Glutamatergic neuron (in vitro differentiated cells): ENCODE measurements at regions not wholly inside any gene's neighbourhood (a gene's known extent, or its start where the extent isn't known, plus 50 kb on each side); places are given as distances from the start of the nearest gene placed in this dataset.

Source experiments
- DNase-seq: peaks from one replicate; pipeline ENCODE4 v3.0.0; 2022
- H3K27ac Mint-ChIP-seq: one replicate; pipeline ENCODE4 v1.8.0; 2020; ENCODE audit warnings: mild to moderate bottlenecking, mixed read lengths, inconsistent platforms; ENCODE audit not compliant: unreplicated experiment
- H3K27me3 Mint-ChIP-seq: one replicate; pipeline ENCODE4 v1.8.0; 2020; ENCODE audit warnings: mild to moderate bottlenecking, moderate library complexity, mixed read lengths, inconsistent platforms; ENCODE audit not compliant: unreplicated experiment
- H3K36me3 Mint-ChIP-seq: one replicate; pipeline ENCODE4 v1.8.0; 2020; ENCODE audit warnings: mild to moderate bottlenecking, mixed read lengths, inconsistent platforms; ENCODE audit not compliant: unreplicated experiment
- H3K4me1 Mint-ChIP-seq: one replicate; pipeline ENCODE4 v1.8.0; 2020; ENCODE audit warnings: mild to moderate bottlenecking, low read depth, mixed read lengths, inconsistent platforms; ENCODE audit not compliant: unreplicated experiment
- H3K4me3 Mint-ChIP-seq: one replicate; pipeline ENCODE4 v1.8.0; 2020; ENCODE audit warnings: mild to moderate bottlenecking, mixed read lengths, inconsistent platforms; ENCODE audit not compliant: unreplicated experiment
- H3K9me3 Mint-ChIP-seq: one replicate; pipeline ENCODE4 v1.8.0; 2020; ENCODE audit warnings: mild to moderate bottlenecking, moderate library complexity, mixed read lengths, inconsistent platforms; ENCODE audit not compliant: unreplicated experiment
- TF ChIP-seq, protein P1 (sequence below): fragments of 200-600 bp; sonication (generic); IDR thresholded peaks from one replicate; pipeline ENCODE4 v1.5.0; 2021; ENCODE audit not compliant: partially characterized antibody, unreplicated experiment

DNA sequence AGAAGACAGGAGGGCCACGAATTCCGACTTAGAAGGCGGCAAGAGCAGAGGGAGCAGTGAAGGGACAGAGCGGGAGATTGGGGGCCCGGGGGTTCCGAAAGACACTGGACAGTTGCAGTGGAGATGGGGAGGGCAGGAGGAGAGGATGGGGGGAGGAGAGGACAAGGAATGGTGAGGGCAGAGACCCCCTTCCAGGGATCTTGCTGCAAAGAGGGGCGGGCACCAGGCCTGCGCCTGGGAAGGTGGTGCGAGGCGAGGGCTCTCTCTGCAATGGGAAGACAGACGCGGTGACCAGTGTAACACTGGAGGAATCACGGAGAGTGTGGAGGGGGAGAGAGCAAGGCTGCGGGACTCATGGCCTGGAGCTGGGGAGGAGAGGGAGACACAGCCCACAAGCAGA lies 185.2 kb downstream of the RBFOX3 start:
- H3K9me3 Mint-ChIP-seq: peaks cover 27% of the 10 kb centered on the region
- no peak for DNase-seq
- peaks cover 12% of the 10 kb centered on the region for H3K4me1 Mint-ChIP-seq
- no peaks in the 10 kb centered on the region for H3K36me3 Mint-ChIP-seq
- TF ChIP-seq, protein P1, sequence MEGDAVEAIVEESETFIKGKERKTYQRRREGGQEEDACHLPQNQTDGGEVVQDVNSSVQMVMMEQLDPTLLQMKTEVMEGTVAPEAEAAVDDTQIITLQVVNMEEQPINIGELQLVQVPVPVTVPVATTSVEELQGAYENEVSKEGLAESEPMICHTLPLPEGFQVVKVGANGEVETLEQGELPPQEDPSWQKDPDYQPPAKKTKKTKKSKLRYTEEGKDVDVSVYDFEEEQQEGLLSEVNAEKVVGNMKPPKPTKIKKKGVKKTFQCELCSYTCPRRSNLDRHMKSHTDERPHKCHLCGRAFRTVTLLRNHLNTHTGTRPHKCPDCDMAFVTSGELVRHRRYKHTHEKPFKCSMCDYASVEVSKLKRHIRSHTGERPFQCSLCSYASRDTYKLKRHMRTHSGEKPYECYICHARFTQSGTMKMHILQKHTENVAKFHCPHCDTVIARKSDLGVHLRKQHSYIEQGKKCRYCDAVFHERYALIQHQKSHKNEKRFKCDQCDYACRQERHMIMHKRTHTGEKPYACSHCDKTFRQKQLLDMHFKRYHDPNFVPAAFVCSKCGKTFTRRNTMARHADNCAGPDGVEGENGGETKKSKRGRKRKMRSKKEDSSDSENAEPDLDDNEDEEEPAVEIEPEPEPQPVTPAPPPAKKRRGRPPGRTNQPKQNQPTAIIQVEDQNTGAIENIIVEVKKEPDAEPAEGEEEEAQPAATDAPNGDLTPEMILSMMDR: no peak
- no peak overlapping the region for H3K27ac Mint-ChIP-seq
- H3K4me3 Mint-ChIP-seq: no peak overlapping the region
- peaks cover 17% of the 10 kb centered on the region for H3K27me3 Mint-ChIP-seq

- H3K27me3 Mint-ChIP-seq: peaks cover 13% of the 10 kb centered on the region
- H3K4me3 Mint-ChIP-seq: peak overlapping the region; percentile 43
- H3K9me3 Mint-ChIP-seq: peaks cover 26% of the 10 kb centered on the region
- H3K27ac Mint-ChIP-seq: peak overlapping the region; percentile 60
- TF ChIP-seq, protein P1: no peak
- peaks cover 19% of the 10 kb centered on the region for H3K4me1 Mint-ChIP-seq
- DNase-seq: no peak
- H3K36me3 Mint-ChIP-seq: no peaks in the 10 kb centered on the region
Observed at GRCh38 chr17:79424471-79425185, 186.2 kb downstream of the RBFOX3 start.

- Mint-ChIP-seq H3K4me1 (peaks cover 23% of the 10 kb centered on the region), H3K4me3 (no peak overlapping the region), H3K27ac (no peak overlapping the region), H3K27me3 (peaks cover 10% of the 10 kb centered on the region), H3K36me3 (no peaks in the 10 kb centered on the region), H3K9me3 (peaks cover 26% of the 10 kb centered on the region)
- DNase-seq: no peak
- TF ChIP-seq, protein P1: no peak
Observed at GRCh38 chr17:79423811-79424465, 186.9 kb downstream of the RBFOX3 start.

DNA sequence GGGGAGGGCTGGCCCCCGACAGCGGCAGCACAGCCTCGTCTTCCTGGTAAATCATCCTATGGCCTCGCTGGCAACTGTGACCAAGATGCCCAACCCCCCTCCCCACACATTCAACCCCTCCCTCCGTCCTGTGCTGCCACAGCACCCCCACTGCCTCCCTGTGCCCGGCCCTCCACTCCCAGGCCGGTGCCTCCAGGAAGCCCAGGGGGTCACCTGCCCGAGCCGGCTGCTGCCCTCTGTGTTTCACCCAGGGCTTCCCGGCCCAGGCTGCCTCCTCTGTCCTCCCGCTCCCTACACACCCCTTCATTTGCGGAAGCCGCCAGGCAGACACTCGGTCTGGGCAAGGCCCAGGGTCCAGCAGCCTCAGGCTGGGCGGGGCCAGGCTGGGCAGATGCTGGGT lies 188.6 kb downstream of the RBFOX3 start:
- H3K9me3 Mint-ChIP-seq: peaks cover 21% of the 10 kb centered on the region
- no peak for DNase-seq

More for the DNA sequence above, 188.6 kb downstream of the RBFOX3 start:
- Mint-ChIP-seq H3K27ac (no peak overlapping the region), H3K36me3 (no peaks in the 10 kb centered on the region), H3K4me1 (peaks cover 36% of the 10 kb centered on the region), H3K4me3 (no peak overlapping the region), H3K27me3 (peaks cover 12% of the 10 kb centered on the region)
- TF ChIP-seq, protein P1: no peak
